ENCODE measurements at regions not wholly inside any gene's neighbourhood (a gene's known extent, or its start where the extent isn't known, plus 50 kb on each side); places are given as distances from the start of the nearest gene placed in this dataset.

DNA sequence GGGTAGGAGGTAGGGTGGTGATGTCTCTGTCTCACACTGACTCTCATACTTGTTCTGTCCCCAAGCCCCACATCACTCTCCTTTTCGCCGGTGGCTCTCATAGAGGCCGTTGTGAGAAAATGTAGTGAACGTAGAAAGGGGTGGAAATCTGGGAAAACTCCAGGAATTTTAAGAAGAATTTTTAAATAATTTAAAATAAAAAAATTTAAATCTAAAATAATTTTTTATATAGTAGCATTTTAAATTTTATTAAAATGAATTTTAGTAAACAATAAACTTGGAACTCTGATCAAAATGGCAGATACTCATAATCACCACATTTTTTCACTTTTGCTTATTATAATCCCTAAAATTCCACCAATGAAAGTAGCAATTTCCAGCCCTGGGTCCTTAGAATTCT is 473.6 kb upstream of the ZFHX3 start:
- CTCF ChIA-PET = no interaction called here
- H3K27me3 ChIP-seq (ENCODE audit: control insufficient read depth, insufficient read depth, low read length) = no peaks in the 10 kb centered on the region
- no peak overlapping the region for H3K27ac ChIP-seq (ENCODE audit: insufficient read depth, low read length)
- no peak for TF ChIP-seq BHLHE40 (IDR thresholded peaks at IDR 0.05; ENCODE audit: low read depth, low read length)
- TF ChIP-seq, protein P1, sequence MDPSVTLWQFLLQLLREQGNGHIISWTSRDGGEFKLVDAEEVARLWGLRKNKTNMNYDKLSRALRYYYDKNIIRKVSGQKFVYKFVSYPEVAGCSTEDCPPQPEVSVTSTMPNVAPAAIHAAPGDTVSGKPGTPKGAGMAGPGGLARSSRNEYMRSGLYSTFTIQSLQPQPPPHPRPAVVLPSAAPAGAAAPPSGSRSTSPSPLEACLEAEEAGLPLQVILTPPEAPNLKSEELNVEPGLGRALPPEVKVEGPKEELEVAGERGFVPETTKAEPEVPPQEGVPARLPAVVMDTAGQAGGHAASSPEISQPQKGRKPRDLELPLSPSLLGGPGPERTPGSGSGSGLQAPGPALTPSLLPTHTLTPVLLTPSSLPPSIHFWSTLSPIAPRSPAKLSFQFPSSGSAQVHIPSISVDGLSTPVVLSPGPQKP (IDR thresholded peaks at IDR 0.05; ENCODE audit: borderline replicate concordance, low read depth, low read length) = no peak
- TF ChIP-seq RAD21 (IDR thresholded peaks at IDR 0.05; ENCODE audit: low read length) = no peak
- TF ChIP-seq SMC3 (IDR thresholded peaks at IDR 0.05; ENCODE audit: low read depth, low read length) = no peak
- TF ChIP-seq NFE2L2 (IDR thresholded peaks at IDR 0.05; ENCODE audit: low read depth, low read length) = no peak
- TF ChIP-seq MAZ (IDR thresholded peaks at IDR 0.05; ENCODE audit: borderline replicate concordance, low read depth, low read length) = no peak
- no peak for TF ChIP-seq RFX5 (IDR thresholded peaks at IDR 0.05; ENCODE audit: low read depth, low read length)
- TF ChIP-seq, protein P2, sequence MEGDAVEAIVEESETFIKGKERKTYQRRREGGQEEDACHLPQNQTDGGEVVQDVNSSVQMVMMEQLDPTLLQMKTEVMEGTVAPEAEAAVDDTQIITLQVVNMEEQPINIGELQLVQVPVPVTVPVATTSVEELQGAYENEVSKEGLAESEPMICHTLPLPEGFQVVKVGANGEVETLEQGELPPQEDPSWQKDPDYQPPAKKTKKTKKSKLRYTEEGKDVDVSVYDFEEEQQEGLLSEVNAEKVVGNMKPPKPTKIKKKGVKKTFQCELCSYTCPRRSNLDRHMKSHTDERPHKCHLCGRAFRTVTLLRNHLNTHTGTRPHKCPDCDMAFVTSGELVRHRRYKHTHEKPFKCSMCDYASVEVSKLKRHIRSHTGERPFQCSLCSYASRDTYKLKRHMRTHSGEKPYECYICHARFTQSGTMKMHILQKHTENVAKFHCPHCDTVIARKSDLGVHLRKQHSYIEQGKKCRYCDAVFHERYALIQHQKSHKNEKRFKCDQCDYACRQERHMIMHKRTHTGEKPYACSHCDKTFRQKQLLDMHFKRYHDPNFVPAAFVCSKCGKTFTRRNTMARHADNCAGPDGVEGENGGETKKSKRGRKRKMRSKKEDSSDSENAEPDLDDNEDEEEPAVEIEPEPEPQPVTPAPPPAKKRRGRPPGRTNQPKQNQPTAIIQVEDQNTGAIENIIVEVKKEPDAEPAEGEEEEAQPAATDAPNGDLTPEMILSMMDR (conservative IDR thresholded peaks at IDR 0.05; ENCODE audit: low read depth, low read length) = no peak
- no peak for TF ChIP-seq POLR2A (IDR thresholded peaks at IDR 0.05; ENCODE audit: low read depth, low read length)
- TF ChIP-seq CEBPB (IDR thresholded peaks at IDR 0.05; ENCODE audit: low read depth, low read length) = no peak
- TF ChIP-seq FOS (IDR thresholded peaks at IDR 0.05; ENCODE audit: low read depth, low read length) = no peak
- no peak overlapping the region for H3K56ac ChIP-seq (ENCODE audit: extremely low read depth, insufficient read depth, low read length)
- no TSS peak for BruUV-seq (replicated peaks)
- in situ Hi-C loops (cut with MboI; ENCODE audit: low sequenced_read_pairs) = no loop called here
- no peaks in the 10 kb centered on the region for H3K36me3 ChIP-seq (ENCODE audit: control insufficient read depth, insufficient read depth, low read length)
- no peaks in the 10 kb centered on the region for H3K4me1 ChIP-seq (ENCODE audit: control insufficient read depth, insufficient read depth, low read length)
- H4K20me1 ChIP-seq (ENCODE audit: insufficient read depth, low read length) = no peaks in the 10 kb centered on the region
- intact Hi-C loops (cut with micrococcal nuclease) = no loop called here
- no peak overlapping the region for H2AK5ac ChIP-seq (ENCODE audit: low read depth, low read length)
- ATAC-seq (ENCODE audit: low read depth) (no peak), DNase-seq (no peak)
- no peak overlapping the region for H4K8ac ChIP-seq (ENCODE audit: low read depth in 2 of 2, low read length in 2 of 2)
- H3K18ac ChIP-seq (ENCODE audit: low read depth, low read length) = no peak overlapping the region
- H3K4ac ChIP-seq (ENCODE audit: low read depth, low read length) = no peak overlapping the region
- WGBS, 2 experiments (ENCODE audit: extremely low coverage in 2 of 2, insufficient read length in 1 of 2) = no CpG with 5 or more reads among the region's 4 CpGs
- peaks cover 2% of the 10 kb centered on the region; the same call in 1 of the 2 replicates for H3K9me3 ChIP-seq (ENCODE audit: control insufficient read depth, insufficient read depth, low read length)
- H3K9me1 ChIP-seq (ENCODE audit: insufficient read depth, low read length) = no peaks in the 10 kb centered on the region
- H2BK5ac ChIP-seq (ENCODE audit: low read depth, low read length, poor library complexity, severe bottlenecking) = no peak overlapping the region
- POLR2A ChIA-PET (ENCODE audit: unreplicated experiment) = no interaction called here
- no peak overlapping the region for H2AK9ac ChIP-seq (replicated peaks; ENCODE audit: low read depth, low read length, poor library complexity)
- no peak overlapping the region for H2BK120ac ChIP-seq (ENCODE audit: low read depth, low read length)
- no peak overlapping the region for H3K4me2 ChIP-seq (ENCODE audit: low read depth, low read length)
- H2BK20ac ChIP-seq (ENCODE audit: low read depth, low read length) = no peak overlapping the region
- no peak overlapping the region for H2AFZ ChIP-seq (replicated peaks; ENCODE audit: low read length, poor library complexity)
- dilution Hi-C loops (cut with HindIII; ENCODE audit: low sequenced_read_pairs, unreplicated experiment) = no loop called here
- H3K9ac ChIP-seq (ENCODE audit: low read depth, low read length) = no peak overlapping the region
- no peak overlapping the region for H2BK15ac ChIP-seq (ENCODE audit: low read depth, low read length)
- no peak overlapping the region for H3K14ac ChIP-seq (replicated peaks; ENCODE audit: low read depth, low read length)
- no peak overlapping the region for H3K4me3 ChIP-seq (ENCODE audit: insufficient read depth, low read depth, low read length)
- no peak overlapping the region for H4K91ac ChIP-seq (ENCODE audit: insufficient read depth, low read depth, low read length)
- no peak overlapping the region for H3K23ac ChIP-seq (ENCODE audit: low read depth, low read length)
- H3K79me1 ChIP-seq (ENCODE audit: low read depth in 1 of 2, low read length in 2 of 2) = no peaks in the 10 kb centered on the region
- no peak overlapping the region for H4K5ac ChIP-seq (ENCODE audit: low read depth, low read length)
